ENCODE measurements at regions not wholly inside any gene's neighbourhood (a gene's known extent, or its start where the extent isn't known, plus 50 kb on each side); places are given as distances from the start of the nearest gene placed in this dataset.
A peak's percentile ranks its signal among the peaks of the same experiment; 100 is the strongest.

DNA sequence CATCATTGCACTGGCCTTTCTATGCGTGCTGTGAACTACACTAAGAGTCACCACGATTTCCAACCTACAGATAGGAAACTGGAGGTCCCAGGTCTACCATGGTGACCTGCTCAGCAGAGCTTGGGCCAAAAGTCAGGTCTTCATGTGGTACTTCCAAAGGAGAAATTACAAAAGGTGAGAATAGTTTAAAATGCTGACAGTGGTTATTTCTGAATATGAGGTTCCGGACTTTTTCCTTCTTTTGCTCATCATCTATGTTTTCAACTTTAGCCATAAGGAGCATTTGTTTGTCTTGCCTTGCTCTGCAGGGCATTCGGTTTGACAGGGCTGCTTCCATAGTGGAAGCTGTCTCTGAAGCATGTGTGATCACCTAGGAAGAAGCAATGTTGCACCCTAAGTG, 282.1 kb upstream of the IRX1 start:
- POLR2A ChIA-PET: no interaction called here
- no peak for DNase-seq (ENCODE audit: low read depth, low spot score)
- no peak overlapping the region for H3K4me3 ChIP-seq (ENCODE audit: low read depth, low read length)
- CTCF ChIA-PET: no interaction called here
- TF ChIP-seq, protein P1, sequence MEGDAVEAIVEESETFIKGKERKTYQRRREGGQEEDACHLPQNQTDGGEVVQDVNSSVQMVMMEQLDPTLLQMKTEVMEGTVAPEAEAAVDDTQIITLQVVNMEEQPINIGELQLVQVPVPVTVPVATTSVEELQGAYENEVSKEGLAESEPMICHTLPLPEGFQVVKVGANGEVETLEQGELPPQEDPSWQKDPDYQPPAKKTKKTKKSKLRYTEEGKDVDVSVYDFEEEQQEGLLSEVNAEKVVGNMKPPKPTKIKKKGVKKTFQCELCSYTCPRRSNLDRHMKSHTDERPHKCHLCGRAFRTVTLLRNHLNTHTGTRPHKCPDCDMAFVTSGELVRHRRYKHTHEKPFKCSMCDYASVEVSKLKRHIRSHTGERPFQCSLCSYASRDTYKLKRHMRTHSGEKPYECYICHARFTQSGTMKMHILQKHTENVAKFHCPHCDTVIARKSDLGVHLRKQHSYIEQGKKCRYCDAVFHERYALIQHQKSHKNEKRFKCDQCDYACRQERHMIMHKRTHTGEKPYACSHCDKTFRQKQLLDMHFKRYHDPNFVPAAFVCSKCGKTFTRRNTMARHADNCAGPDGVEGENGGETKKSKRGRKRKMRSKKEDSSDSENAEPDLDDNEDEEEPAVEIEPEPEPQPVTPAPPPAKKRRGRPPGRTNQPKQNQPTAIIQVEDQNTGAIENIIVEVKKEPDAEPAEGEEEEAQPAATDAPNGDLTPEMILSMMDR (IDR thresholded peaks at IDR 0.05; ENCODE audit: insufficient read depth, low read length, missing control alignments): no peak

DNA sequence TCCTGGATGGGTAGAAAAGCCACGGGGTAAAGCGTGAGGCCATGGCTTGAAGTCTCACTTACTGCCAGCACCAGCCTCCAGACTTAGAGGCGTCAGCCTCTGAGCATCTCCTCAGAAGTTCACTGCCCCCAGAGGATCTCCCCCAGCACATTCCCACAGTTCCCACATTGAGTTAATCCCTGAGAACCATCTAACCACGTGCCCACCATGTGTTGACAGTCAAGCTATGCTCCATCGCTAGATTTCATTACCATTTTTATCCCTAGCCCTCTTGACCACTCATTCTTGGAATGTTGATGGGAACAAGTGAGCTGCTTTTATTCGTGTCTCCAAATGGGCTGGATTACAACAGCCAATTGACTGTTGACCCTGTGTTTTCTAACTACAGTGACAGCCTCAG, 283.3 kb upstream of the IRX1 start:
- POLR2A ChIA-PET: no interaction called here
- CTCF ChIA-PET: no interaction called here
- TF ChIP-seq, protein P1 (IDR thresholded peaks at IDR 0.05; ENCODE audit: insufficient read depth, low read length, missing control alignments): no peak
- no peak for DNase-seq (ENCODE audit: low read depth, low spot score)
- H3K4me3 ChIP-seq (ENCODE audit: low read depth, low read length): no peak overlapping the region

DNA sequence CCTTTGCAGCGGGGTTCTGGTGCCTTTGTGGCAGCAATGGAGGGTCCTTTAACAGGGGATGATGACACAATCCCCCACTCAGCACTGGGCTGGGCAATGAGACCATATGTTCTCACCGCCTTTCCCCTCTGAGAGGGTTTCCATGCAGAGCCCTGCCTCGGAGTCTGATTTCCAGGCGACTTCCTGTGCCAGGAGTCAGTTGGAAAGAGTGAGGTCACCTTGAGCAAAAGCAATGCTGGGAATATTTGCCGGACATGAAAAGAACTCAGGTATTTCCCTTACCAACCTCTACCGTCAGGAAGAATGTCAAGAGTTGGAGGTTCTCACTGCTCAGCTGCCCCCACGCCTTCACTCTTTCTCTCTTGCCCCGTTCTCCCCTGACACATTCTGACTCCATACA, 284.2 kb upstream of the IRX1 start:
- DNase-seq (ENCODE audit: low read depth, low spot score): no peak
- ChIA-PET CTCF (no interaction called here), POLR2A (no interaction called here)
- TF ChIP-seq, protein P1 (IDR thresholded peaks at IDR 0.05; ENCODE audit: insufficient read depth, low read length, missing control alignments): no peak
- H3K4me3 ChIP-seq (ENCODE audit: low read depth, low read length): no peak overlapping the region

DNA sequence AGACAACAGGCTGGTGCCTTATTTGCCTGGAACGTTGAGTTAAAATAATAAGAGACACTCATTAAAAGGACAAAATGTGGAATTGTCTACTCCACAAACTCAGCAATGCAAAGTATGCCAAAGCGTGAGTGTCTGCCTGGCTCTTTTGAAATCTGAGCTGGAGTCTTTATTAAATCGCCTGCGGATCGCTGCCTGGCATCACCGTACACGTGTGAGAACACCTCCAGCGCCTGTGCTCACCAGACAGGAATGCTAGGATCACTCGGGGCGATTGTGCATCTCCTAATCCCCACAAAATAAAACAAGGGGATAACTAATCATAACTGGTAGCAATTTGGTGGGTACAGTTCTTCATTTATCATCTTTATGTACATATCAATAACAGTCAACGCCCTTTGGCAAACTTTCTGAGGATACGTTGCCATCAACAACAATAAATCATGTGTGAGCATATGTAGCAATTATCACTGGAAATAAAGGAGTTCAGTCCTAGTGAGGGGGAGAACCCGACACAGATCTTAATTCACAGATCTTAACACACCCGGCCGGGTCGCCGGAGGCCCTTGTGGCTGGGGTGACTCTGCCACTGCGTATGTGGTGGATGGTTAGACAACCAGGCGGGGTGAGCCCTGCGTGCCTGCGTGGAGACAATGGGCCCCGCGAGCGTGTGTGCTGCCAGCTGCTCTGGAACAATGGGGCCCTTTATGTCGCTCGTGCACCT, 284.9 kb upstream of the IRX1 start:
- CTCF ChIA-PET: no interaction called here
- DNase-seq (ENCODE audit: low read depth, low spot score): peak; percentile 28
- POLR2A ChIA-PET: no interaction called here
- peak overlapping the region; percentile 8; the same call in 1 of the 2 replicates for H3K4me3 ChIP-seq (ENCODE audit: low read depth, low read length)
- TF ChIP-seq, protein P1 (IDR thresholded peaks at IDR 0.05; ENCODE audit: insufficient read depth, low read length, missing control alignments): no peak

DNA sequence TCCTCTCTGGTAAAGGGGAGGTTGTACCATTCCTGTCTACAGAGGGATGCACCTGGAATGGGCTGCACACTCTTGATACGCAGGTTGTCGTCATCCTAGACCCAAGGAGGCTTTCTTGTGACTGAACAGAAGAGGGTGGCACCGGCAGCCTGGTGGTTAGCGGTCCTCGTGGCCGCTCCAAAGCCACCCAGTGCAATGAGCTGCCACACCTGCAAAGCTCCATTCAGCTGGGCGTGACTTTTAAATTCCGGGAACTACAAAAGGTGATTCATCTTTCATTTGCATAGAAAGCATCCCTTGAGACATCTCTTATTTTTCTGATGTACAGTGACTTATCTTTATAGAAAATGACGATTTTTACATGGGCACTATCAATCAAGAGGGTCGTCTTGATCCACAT, 286.1 kb upstream of the IRX1 start:
- no peak overlapping the region for H3K4me3 ChIP-seq (ENCODE audit: low read depth, low read length)
- DNase-seq (ENCODE audit: low read depth, low spot score): no peak
- TF ChIP-seq, protein P1 (IDR thresholded peaks at IDR 0.05; ENCODE audit: insufficient read depth, low read length, missing control alignments): no peak
- POLR2A ChIA-PET: no interaction called here
- CTCF ChIA-PET: no interaction called here

DNA sequence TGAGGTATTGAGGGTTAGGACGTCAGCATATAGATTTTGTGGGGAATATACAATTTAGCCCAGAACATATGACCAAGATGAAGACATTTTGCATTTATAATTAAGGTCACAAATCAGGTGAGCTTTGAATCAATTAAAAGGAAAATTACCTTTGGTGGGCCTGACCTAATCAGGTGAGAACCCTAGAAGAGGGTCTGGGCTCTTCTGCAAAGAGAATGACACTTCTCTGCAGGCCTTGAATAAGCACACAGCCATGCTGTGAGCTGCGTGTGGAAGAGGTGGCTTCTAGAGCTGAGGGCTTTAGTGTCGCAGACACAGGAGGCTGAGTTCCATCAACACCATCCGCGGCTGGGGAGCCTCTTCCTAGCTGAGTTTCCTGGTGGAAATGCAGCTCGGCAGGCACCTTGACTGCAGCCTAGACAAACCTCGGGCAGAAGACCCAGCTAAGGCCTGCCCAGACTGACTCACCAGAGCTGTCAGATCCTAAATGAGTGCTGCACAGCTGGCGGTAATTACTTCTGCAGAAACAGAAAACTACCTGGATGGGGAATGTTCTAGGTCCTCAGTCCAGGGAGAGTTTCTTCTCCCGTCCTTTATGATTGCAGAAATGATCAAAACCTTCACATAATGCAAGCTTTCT, 287.5 kb upstream of the IRX1 start:
- no peak for DNase-seq (ENCODE audit: low read depth, low spot score)
- ChIA-PET CTCF (no interaction called here), POLR2A (no interaction called here)
- H3K4me3 ChIP-seq (ENCODE audit: low read depth, low read length): no peak overlapping the region
- TF ChIP-seq, protein P1 (IDR thresholded peaks at IDR 0.05; ENCODE audit: insufficient read depth, low read length, missing control alignments): no peak
